RWPE2 (cell line): ENCODE measurements at regions not wholly inside any gene's neighbourhood (a gene's known extent, or its start where the extent isn't known, plus 50 kb on each side); places are given as distances from the start of the nearest gene placed in this dataset.
A peak's percentile ranks its signal among the peaks of the same experiment; 100 is the strongest.

Source experiments
- ATAC-seq: fragments of 200-7000 bp; cut with Tn5 transposase; 3 replicates; pipeline ENCODE4 v1.9.1; 2021; ENCODE audit warnings: low read depth
- DNase-seq: peaks from one replicate; pipeline ENCODE4 v3.0.0-alpha.2; 2020; ENCODE audit warnings: low spot score
- H3K27ac ChIP-seq: fragments of 450-650 bp; 2 replicates; pipeline ENCODE4 v1.5.1; 2017; ENCODE audit warnings: mild to moderate bottlenecking; ENCODE audit not compliant: poor library complexity, severe bottlenecking
- H3K27me3 ChIP-seq: fragments of 250-450 bp; sonication (Bioruptor Pico); 2 replicates; pipeline ENCODE4 v1.5.1; 2021; ENCODE audit warnings: mild to moderate bottlenecking, moderate library complexity; ENCODE audit not compliant: insufficient read depth, poor library complexity, severe bottlenecking
- H3K36me3 ChIP-seq: fragments of 250-450 bp; sonication (Bioruptor Pico); 2 replicates; pipeline ENCODE4 v1.5.1; 2020; ENCODE audit warnings: low read depth, mild to moderate bottlenecking, moderate library complexity
- H3K4me1 ChIP-seq: fragments of 250-450 bp; sonication (Bioruptor Pico); 2 replicates; pipeline ENCODE4 v1.5.1; 2021; ENCODE audit warnings: mild to moderate bottlenecking, moderate library complexity; ENCODE audit not compliant: insufficient read depth, poor library complexity, severe bottlenecking
- H3K4me3 ChIP-seq: fragments of 250-450 bp; sonication (Bioruptor Pico); 2 replicates; pipeline ENCODE4 v1.5.1; 2021; ENCODE audit warnings: mild to moderate bottlenecking, moderate library complexity; ENCODE audit not compliant: severe bottlenecking
- H3K9me3 ChIP-seq: fragments of 250-450 bp; sonication (Bioruptor Pico); 2 replicates; pipeline ENCODE4 v1.5.1; 2021; ENCODE audit warnings: mild to moderate bottlenecking, moderate library complexity; ENCODE audit not compliant: severe bottlenecking
- CTCF ChIP-seq: fragments of 450-650 bp; IDR thresholded peaks from one replicate; pipeline ENCODE4 v1.5.1; 2017; ENCODE audit warnings: mild to moderate bottlenecking, moderate library complexity; ENCODE audit not compliant: poor library complexity, severe bottlenecking

GRCh38 chr21:41601573-41602368, 93.8 kb upstream of the TMPRSS2 start:
- ATAC-seq (peak; percentile 41), DNase-seq (peak; percentile 34)
- Histone ChIP-seq H3K27ac (no peak overlapping the region), H3K9me3 (no peaks in the 10 kb centered on the region), H3K27me3 (no peaks in the 10 kb centered on the region), H3K4me3 (no peak overlapping the region), H3K36me3 (no peaks in the 10 kb centered on the region), H3K4me1 (no peaks in the 10 kb centered on the region)
- TF ChIP-seq CTCF, result no peak

DNA sequence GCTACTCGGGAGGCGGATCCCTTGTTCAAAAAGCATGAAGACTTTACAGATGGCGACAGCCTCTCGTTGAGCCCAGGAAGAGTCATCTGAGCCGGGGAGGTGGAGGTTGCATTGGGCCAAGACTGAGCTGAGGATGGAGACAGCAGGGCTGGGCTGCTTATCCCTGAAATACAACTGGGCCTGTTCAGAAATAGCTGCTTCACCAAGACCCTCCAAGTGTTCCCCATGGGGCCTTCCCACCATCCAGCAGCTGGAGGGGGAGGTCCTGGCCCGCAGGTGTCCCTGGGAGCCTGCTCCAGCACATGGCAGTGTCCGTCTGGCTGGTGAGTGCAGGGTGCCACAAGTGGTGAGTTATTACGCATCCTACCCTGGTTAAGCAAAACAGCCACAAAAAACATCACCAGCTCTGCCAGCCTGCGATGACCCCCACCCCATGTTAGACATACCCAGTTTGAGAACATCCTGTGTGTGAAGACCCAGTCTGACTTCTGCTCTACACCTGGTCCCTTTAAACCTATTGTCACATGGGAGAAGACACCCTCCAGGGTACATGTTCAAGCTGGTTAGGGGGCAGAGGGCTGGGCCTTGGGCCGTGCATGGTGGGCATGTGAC, 93.1 kb upstream of the TMPRSS2 start:
- H3K9me3 ChIP-seq, result no peaks in the 10 kb centered on the region
- no peak for TF ChIP-seq CTCF
- peak; percentile 27 for DNase-seq
- no peaks in the 10 kb centered on the region for H3K36me3 ChIP-seq
- no peaks in the 10 kb centered on the region for H3K4me1 ChIP-seq
- no peak overlapping the region for H3K27ac ChIP-seq
- no peaks in the 10 kb centered on the region for H3K27me3 ChIP-seq
- no peak overlapping the region for H3K4me3 ChIP-seq
- no peak for ATAC-seq

GRCh38 chr21:41600556-41600955, 92.6 kb upstream of the TMPRSS2 start:
- Histone ChIP-seq H3K27me3 (no peaks in the 10 kb centered on the region), H3K4me3 (no peak overlapping the region), H3K27ac (no peak overlapping the region), H3K36me3 (no peaks in the 10 kb centered on the region), H3K4me1 (no peaks in the 10 kb centered on the region), H3K9me3 (no peaks in the 10 kb centered on the region)
- ATAC-seq, result no peak
- no peak for TF ChIP-seq CTCF
- DNase-seq, result peak; percentile 33

DNA sequence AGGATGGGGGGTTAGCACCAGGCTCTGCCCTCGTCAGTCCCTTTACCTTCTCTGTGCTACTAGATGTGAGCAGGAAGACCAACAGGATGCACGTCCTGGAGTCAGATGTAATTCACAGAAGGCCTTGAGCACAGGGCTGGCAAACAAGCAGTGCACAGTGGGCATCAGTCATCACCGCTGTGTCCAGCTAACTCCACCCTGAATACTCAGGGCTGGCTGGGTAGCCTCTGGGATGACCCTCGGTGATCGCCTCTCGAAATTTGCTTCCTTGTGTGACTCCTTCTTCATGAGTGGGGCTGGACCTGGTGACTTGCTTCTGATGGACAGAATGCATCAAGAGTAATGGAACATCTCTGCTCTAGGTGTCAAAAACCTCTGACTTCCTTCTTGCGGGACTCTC, 92.2 kb upstream of the TMPRSS2 start:
- TF ChIP-seq CTCF, result no peak
- Histone ChIP-seq H3K9me3 (no peaks in the 10 kb centered on the region), H3K4me3 (no peak overlapping the region), H3K36me3 (no peaks in the 10 kb centered on the region), H3K4me1 (no peaks in the 10 kb centered on the region), H3K27me3 (no peaks in the 10 kb centered on the region), H3K27ac (no peak overlapping the region)
- peak; percentile 26 for DNase-seq
- ATAC-seq, result no peak
